Astrocyte of the spinal cord (primary cell): ENCODE measurements at regions not wholly inside any gene's neighbourhood (a gene's known extent, or its start where the extent isn't known, plus 50 kb on each side); places are given as distances from the start of the nearest gene placed in this dataset.

Source experiments
- DNase-seq: peaks from one replicate; pipeline ENCODE4 v3.0.0; 2011; ENCODE audit warnings: low read depth, low spot score
- H3K4me3 ChIP-seq: 2 replicates; pipeline ENCODE4 v1.5.1; 2011; ENCODE audit warnings: low read depth, mild to moderate bottlenecking, low read length, moderate library complexity
- CTCF ChIP-seq: IDR thresholded peaks from 2 replicates; pipeline ENCODE4 v1.5.1; 2012; ENCODE audit warnings: low read depth, mild to moderate bottlenecking, low read length, inconsistent platforms
- in situ Hi-C: cut with HindIII; loops from 2 replicates; pipeline ENCODE4 v1.10.0; 2017; ENCODE audit warnings: low sequenced_read_pairs

- DNase-seq = no peak
- in situ Hi-C loops = no loop called here
- no peak for TF ChIP-seq CTCF
Observed at GRCh38 chr7:65731129-65731528, 141.7 kb upstream of the VKORC1L1 start.

GRCh38 chr7:65731562-65732035 lies 141.3 kb upstream of the VKORC1L1 start:
- in situ Hi-C loops = no loop called here
- TF ChIP-seq CTCF = peak; percentile 43
- H3K4me3 ChIP-seq = peak overlapping the region; percentile 35
- DNase-seq = peak; percentile 16

More at GRCh38 chr7:65731129-65731528, 141.7 kb upstream of the VKORC1L1 start:
- peak overlapping the region; percentile 35 for H3K4me3 ChIP-seq

- no peak for TF ChIP-seq CTCF
- H3K4me3 ChIP-seq = no peak overlapping the region
- no peak for DNase-seq
- in situ Hi-C loops = no loop called here
Observed at GRCh38 chr7:65744406-65744805, 128.5 kb upstream of the VKORC1L1 start.

GRCh38 chr7:65746398-65746669 lies 126.5 kb upstream of the VKORC1L1 start:
- in situ Hi-C loops = no loop called here

GRCh38 chr7:65749039-65749438 lies 123.8 kb upstream of the VKORC1L1 start:
- TF ChIP-seq CTCF = no peak
- in situ Hi-C loops = no loop called here
- DNase-seq = no peak
- H3K4me3 ChIP-seq = no peak overlapping the region

More at GRCh38 chr7:65746398-65746669, 126.5 kb upstream of the VKORC1L1 start:
- TF ChIP-seq CTCF = no peak
- H3K4me3 ChIP-seq = no peak overlapping the region
- DNase-seq = peak; percentile 31

GRCh38 chr7:65749518-65749917 lies 123.4 kb upstream of the VKORC1L1 start:
- H3K4me3 ChIP-seq = no peak overlapping the region
- in situ Hi-C loops = no loop called here

More at GRCh38 chr7:65749518-65749917, 123.4 kb upstream of the VKORC1L1 start:
- no peak for TF ChIP-seq CTCF
- DNase-seq = no peak
